ENCODE measurements at regions not wholly inside any gene's neighbourhood (a gene's known extent, or its start where the extent isn't known, plus 50 kb on each side); places are given as distances from the start of the nearest gene placed in this dataset.
A peak's percentile ranks its signal among the peaks of the same experiment; 100 is the strongest.

GRCh38 chr21:39097335-39097861 lies 85.9 kb downstream of the PSMG1 start:
- Histone ChIP-seq H3K9ac (replicated peaks; ENCODE audit: extremely low read depth, insufficient read depth, low read length) (no peak overlapping the region), H3K79me2 (ENCODE audit: control insufficient read depth, insufficient read depth, low read length) (no peaks in the 10 kb centered on the region), H3K4me1 (ENCODE audit: control insufficient read depth, extremely low read depth, insufficient read depth, low read length) (peaks cover 13% of the 10 kb centered on the region), H4K20me1 (replicated peaks; ENCODE audit: control insufficient read depth, extremely low read depth, insufficient read depth, low read length) (no peaks in the 10 kb centered on the region), H3K4me2 (ENCODE audit: insufficient read depth, low read length) (no peak overlapping the region), H3K36me3 (ENCODE audit: control insufficient read depth in 2 of 2, extremely low read depth in 1 of 2, insufficient read depth in 2 of 2, low read length in 2 of 2) (no peaks in the 10 kb centered on the region), H3K9me3 (replicated peaks; ENCODE audit: control insufficient read depth, insufficient read depth, low read length) (no peaks in the 10 kb centered on the region), H3K27me3 (ENCODE audit: control insufficient read depth in 2 of 2, insufficient read depth in 2 of 2, low read length in 2 of 2) (no peaks in the 10 kb centered on the region), H3K27ac (ENCODE audit: insufficient read depth, low read depth, low read length) (no peak overlapping the region), H2AFZ (ENCODE audit: low read depth, low read length) (no peak overlapping the region), H3K9me1 (replicated peaks; ENCODE audit: control insufficient read depth, extremely low read depth, insufficient read depth, low read length) (no peaks in the 10 kb centered on the region), H3K4me3 (replicated peaks in 1 of 3; ENCODE audit: insufficient read depth in 1 of 3, low read depth in 1 of 3, low read length in 3 of 3) (no peak overlapping the region)
- BruUV-seq (replicated peaks), result no TSS peak
- DNase-seq (ENCODE audit: low read depth, low spot score), result peak; percentile 24
- ChIA-PET CTCF (no interaction called here), POLR2A (no interaction called here)
- intact Hi-C loops (cut with micrococcal nuclease) (no loop called here), dilution Hi-C loops (cut with MboI; ENCODE audit: extremely low pct_ligation_motif_present, low sequenced_read_pairs) (no loop called here)
- FAIRE-seq, result no peak
- TF ChIP-seq CTCF (IDR thresholded peaks at IDR 0.05; ENCODE audit: extremely low read depth in 1 of 2, insufficient read depth in 1 of 2, low read depth in 1 of 2, low read length in 2 of 2) (no peak), JUN (IDR thresholded peaks at IDR 0.05; ENCODE audit: borderline replicate concordance, insufficient read depth, insufficient read length, low read depth) (no peak), MYC (IDR thresholded peaks at IDR 0.05; ENCODE audit: low read depth, low read length) (no peak), MAX (IDR thresholded peaks at IDR 0.05; ENCODE audit: insufficient read depth, insufficient read length) (no peak)

DNA sequence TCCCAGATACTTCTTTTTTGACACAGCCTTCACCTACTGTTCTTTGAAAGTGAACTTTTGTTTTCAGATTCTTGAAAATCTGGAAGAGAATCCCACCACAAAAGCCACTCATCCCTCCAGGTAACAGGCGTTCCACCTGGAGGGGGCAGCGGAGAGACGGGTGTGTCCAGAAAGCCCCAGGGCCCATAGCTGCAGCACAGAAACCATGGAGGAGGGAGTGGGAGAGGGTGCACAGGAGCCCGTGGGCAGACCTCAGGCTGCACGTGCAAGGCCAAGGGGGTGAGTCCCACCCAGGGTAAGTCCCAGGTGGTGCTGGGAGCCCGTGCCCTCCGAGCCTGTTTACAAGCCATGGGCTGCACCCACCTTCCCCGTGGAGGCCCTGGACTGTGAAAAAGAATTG lies 86.5 kb downstream of the PSMG1 start:
- Histone ChIP-seq H3K27me3 (ENCODE audit: control insufficient read depth in 2 of 2, insufficient read depth in 2 of 2, low read length in 2 of 2) (no peaks in the 10 kb centered on the region), H3K9ac (replicated peaks; ENCODE audit: extremely low read depth, insufficient read depth, low read length) (no peak overlapping the region), H3K27ac (ENCODE audit: insufficient read depth, low read depth, low read length) (no peak overlapping the region), H3K9me3 (replicated peaks; ENCODE audit: control insufficient read depth, insufficient read depth, low read length) (no peaks in the 10 kb centered on the region), H3K4me3 (replicated peaks in 1 of 3; ENCODE audit: insufficient read depth in 1 of 3, low read depth in 1 of 3, low read length in 3 of 3) (no peak overlapping the region), H4K20me1 (replicated peaks; ENCODE audit: control insufficient read depth, extremely low read depth, insufficient read depth, low read length) (no peaks in the 10 kb centered on the region), H3K79me2 (ENCODE audit: control insufficient read depth, insufficient read depth, low read length) (no peaks in the 10 kb centered on the region), H3K9me1 (replicated peaks; ENCODE audit: control insufficient read depth, extremely low read depth, insufficient read depth, low read length) (no peaks in the 10 kb centered on the region), H3K4me1 (ENCODE audit: control insufficient read depth, extremely low read depth, insufficient read depth, low read length) (peaks cover 13% of the 10 kb centered on the region), H3K4me2 (ENCODE audit: insufficient read depth, low read length) (no peak overlapping the region), H3K36me3 (ENCODE audit: control insufficient read depth in 2 of 2, extremely low read depth in 1 of 2, insufficient read depth in 2 of 2, low read length in 2 of 2) (no peaks in the 10 kb centered on the region), H2AFZ (ENCODE audit: low read depth, low read length) (no peak overlapping the region)
- no TSS peak for BruUV-seq (replicated peaks)
- TF ChIP-seq MYC (IDR thresholded peaks at IDR 0.05; ENCODE audit: low read depth, low read length), result no peak
- no peak for TF ChIP-seq GATA2 (IDR thresholded peaks at IDR 0.05; ENCODE audit: insufficient read depth, insufficient read length, low read depth, low read length)
- TF ChIP-seq MAX (IDR thresholded peaks at IDR 0.05; ENCODE audit: insufficient read depth, insufficient read length), result no peak
- dilution Hi-C loops (cut with MboI; ENCODE audit: extremely low pct_ligation_motif_present, low sequenced_read_pairs) (no loop called here), intact Hi-C loops (cut with micrococcal nuclease) (no loop called here)
- FAIRE-seq (no peak), DNase-seq (ENCODE audit: low read depth, low spot score) (no peak)
- CTCF ChIA-PET, result no interaction called here
- POLR2A ChIA-PET, result no interaction called here

Measured in endothelial cell of umbilical vein (primary cell).